GM12878 (cell line): ENCODE measurements at regions not wholly inside any gene's neighbourhood (a gene's known extent, or its start where the extent isn't known, plus 50 kb on each side); places are given as distances from the start of the nearest gene placed in this dataset.

Experiments used
- ATAC-seq: fragments of 200-7000 bp; cut with Tn5 transposase; 3 replicates; pipeline ENCODE4 v1.9.1; 2020; ENCODE audit warnings: mild to moderate bottlenecking, moderate library complexity
- BruUV-seq: library from RNA; stranded (reverse); fragments of 400-500 nt; replicated peaks from 2 replicates; lab custom pipeline; 2021; lab: Mats Ljungman, UMichigan
- CTCF ChIA-PET: fragments of 300-600 bp; sonication (Branson Sonifier 250); formaldehyde crosslinking; extraction: SDS; loops from one replicate; lab custom pipeline; 2021; ENCODE audit warnings: inconsistent platforms; lab: Yijun Ruan, JAX
- POLR2A ChIA-PET: fragments of 350-600 bp; formaldehyde crosslinking; extraction: SDS; loops from one replicate; lab custom pipeline; 2021; ENCODE audit warnings: inconsistent platforms; lab: Charles Lee
- RAD21 ChIA-PET: fragments of 300-600 bp; sonication (Branson Sonifier 250); formaldehyde crosslinking; loops from one replicate; lab custom pipeline; 2023; ENCODE audit warnings: antibody characterized with exemption; ENCODE audit not compliant: unreplicated experiment; lab: Charles Lee
- SMC1A ChIA-PET: fragments of 300-600 bp; sonication (Branson Sonifier 250); formaldehyde crosslinking; loops from one replicate; lab custom pipeline; 2023; ENCODE audit not compliant: unreplicated experiment, uncharacterized antibody; lab: Charles Lee
- DNase-seq: peaks from one replicate; pipeline ENCODE4 v3.0.0-alpha.2; 2011; ENCODE audit warnings: low read depth, low spot score
- FAIRE-seq: peaks from 3 replicates; lab custom pipeline; 2011; peaks lifted over from hg19 to GRCh38; lab: Jason Lieb, UNC
- H2AFZ ChIP-seq: 2 replicates; pipeline ENCODE4 v1.6.0; 2011; ENCODE audit warnings: low read depth, low read length, control low read depth; ENCODE audit not compliant: control insufficient read depth
- H3K27ac ChIP-seq: 2 replicates; pipeline ENCODE4 v1.5.1; 2011; ENCODE audit warnings: control low read depth; ENCODE audit not compliant: control insufficient read depth, insufficient read depth
- H3K27me3 ChIP-seq, 2 experiments: replicated peaks in 1 of 2; 2 replicates each; pipeline versions ENCODE4 v1.6.0 to v1.6.1; 2011; ENCODE audit warnings: low read length in 1 of 2; ENCODE audit not compliant: control insufficient read depth in 2 of 2, insufficient read depth in 2 of 2
- H3K36me3 ChIP-seq, 2 experiments: 2 replicates each; pipeline ENCODE4 v1.5.1; 2011; ENCODE audit warnings: low read length in 1 of 2; ENCODE audit not compliant: control insufficient read depth in 2 of 2, insufficient read depth in 2 of 2
- H3K4me1 ChIP-seq: 2 replicates; pipeline ENCODE4 v1.6.1; 2011; ENCODE audit warnings: mild to moderate bottlenecking, low read length, moderate library complexity, mixed read lengths; ENCODE audit not compliant: control insufficient read depth, insufficient read depth
- H3K4me2 ChIP-seq: 2 replicates; pipeline ENCODE4 v1.6.0; 2011; ENCODE audit warnings: control low read depth; ENCODE audit not compliant: control insufficient read depth, insufficient read depth
- H3K4me3 ChIP-seq: fragments of 200-600 bp; sonication (generic); 2 replicates; pipeline ENCODE4 v1.5.1; 2016
- H3K79me2 ChIP-seq: 2 replicates; pipeline ENCODE4 v1.6.0; 2011; ENCODE audit warnings: low read length; ENCODE audit not compliant: control insufficient read depth, insufficient read depth
- H3K9ac ChIP-seq: 2 replicates; pipeline ENCODE4 v1.8.0; 2011; ENCODE audit warnings: low read length, control low read depth, mixed read lengths; ENCODE audit not compliant: control insufficient read depth, insufficient read depth
- H3K9me3 ChIP-seq: replicated peaks from 3 replicates; pipeline ENCODE4 v1.5.1; 2011; ENCODE audit warnings: mild to moderate bottlenecking, low read length; ENCODE audit not compliant: control insufficient read depth, insufficient read depth
- H4K20me1 ChIP-seq: 2 replicates; pipeline ENCODE4 v1.6.0; 2011; ENCODE audit not compliant: control insufficient read depth, insufficient read depth
- ASH2L ChIP-seq: fragments of 300-600, 200-600 bp; sonication (generic); IDR thresholded peaks from 2 replicates; pipeline ENCODE4 v1.6.1; 2017; ENCODE audit warnings: low read depth, mild to moderate bottlenecking, borderline replicate concordance
- BHLHE40 ChIP-seq, 2 experiments: fragments of 450-650 bp in 1 of 2; IDR thresholded peaks; 2 replicates each; pipeline ENCODE4 v1.6.1; 2011 to 2017; ENCODE audit warnings: low read depth in 2 of 2, borderline replicate concordance in 1 of 2, improper control_type of control experiment in 1 of 2, low read length in 1 of 2, mild to moderate bottlenecking in 1 of 2
- CEBPB ChIP-seq, 2 experiments: fragments of 150-350 bp in 1 of 2; IDR thresholded peaks; 2 replicates each; pipeline ENCODE4 v1.6.1; 2012 to 2014; ENCODE audit warnings: low read depth in 2 of 2, low read length in 2 of 2, borderline replicate concordance in 1 of 2, inconsistent platforms in 1 of 2
- CTCF ChIP-seq, 3 experiments: IDR thresholded peaks in 2 of 3; conservative IDR thresholded peaks in 1 of 3; 2 replicates each; pipeline ENCODE4 v1.5.1; 2011; ENCODE audit warnings: low read depth in 3 of 3, low read length in 3 of 3, mild to moderate bottlenecking in 3 of 3, control low read depth in 2 of 3, moderate library complexity in 2 of 3, inconsistent platforms in 1 of 3, mixed read lengths in 1 of 3; ENCODE audit not compliant: control insufficient read depth in 2 of 3, insufficient read depth in 1 of 3; ENCODE audit errors: extremely low read depth in 1 of 3
- EGR1 ChIP-seq, 2 experiments: IDR thresholded peaks; 1 replicate in 1 of 2; 2 replicates in 1 of 2; pipeline ENCODE4 v1.6.1; 2011 to 2012; ENCODE audit warnings: low read depth in 2 of 2, low read length in 2 of 2, borderline replicate concordance in 1 of 2, mild to moderate bottlenecking in 1 of 2, moderate library complexity in 1 of 2
- HCFC1 ChIP-seq: fragments of 150-350 bp; IDR thresholded peaks from 2 replicates; pipeline ENCODE4 v1.6.1; 2014; ENCODE audit warnings: low read length
- MEF2B ChIP-seq: fragments of 450-650 bp; IDR thresholded peaks from 2 replicates; pipeline ENCODE4 v1.6.1; 2018; ENCODE audit warnings: mild to moderate bottlenecking, moderate library complexity; ENCODE audit not compliant: partially characterized antibody, poor library complexity, severe bottlenecking
- MXI1 ChIP-seq: fragments of 150-350 bp; IDR thresholded peaks from 2 replicates; pipeline ENCODE4 v1.6.1; 2011; ENCODE audit warnings: low read depth, mild to moderate bottlenecking, inconsistent platforms, low read length, improper control_type of control experiment
- MYC ChIP-seq: IDR thresholded peaks from 2 replicates; pipeline ENCODE4 v1.6.1; 2011; ENCODE audit warnings: mild to moderate bottlenecking, low read length, moderate library complexity, inconsistent platforms; ENCODE audit not compliant: insufficient read depth, insufficient replicate concordance, insufficient read length, severe bottlenecking
- NRF1 ChIP-seq: conservative IDR thresholded peaks from 2 replicates; pipeline ENCODE4 v1.6.1; 2011; ENCODE audit warnings: mild to moderate bottlenecking, low read depth, low read length, improper control_type of control experiment
- POU2F2 ChIP-seq: IDR thresholded peaks from 3 replicates; pipeline ENCODE4 v1.6.1; 2011; ENCODE audit warnings: low read depth, mild to moderate bottlenecking, low read length, borderline replicate concordance
- STAT1 ChIP-seq: fragments of 450-650 bp; conservative IDR thresholded peaks from 2 replicates; pipeline ENCODE4 v1.6.1; 2014; ENCODE audit warnings: antibody characterized with exemption, mild to moderate bottlenecking
- SUPT20H ChIP-seq: IDR thresholded peaks from 2 replicates; pipeline ENCODE4 v1.6.1; 2011; ENCODE audit warnings: low read depth, mild to moderate bottlenecking, low read length, moderate library complexity, borderline replicate concordance; ENCODE audit not compliant: control insufficient read depth
- TAF1 ChIP-seq: IDR thresholded peaks from 2 replicates; pipeline ENCODE4 v1.6.1; 2011; ENCODE audit warnings: mild to moderate bottlenecking, low read depth, low read length, borderline replicate concordance
- TCF12 ChIP-seq: IDR thresholded peaks from 2 replicates; pipeline ENCODE4 v1.6.1; 2011; ENCODE audit warnings: low read depth, mild to moderate bottlenecking, low read length
- ZBED1 ChIP-seq: IDR thresholded peaks from 2 replicates; pipeline ENCODE4 v1.6.1; 2016; ENCODE audit warnings: borderline replicate concordance
- WGBS: methylation state at CpG from one replicate; pipeline ENCODE4 v1.1.6; 2016; ENCODE audit warnings: low lambda C conversion rate; ENCODE audit not compliant: insufficient replicate concordance, insufficient coverage; ENCODE audit errors: missing lambda C conversion rate; 5-methylcytosine and 5-hydroxymethylcytosine counted together
- in situ Hi-C: fragments of 300-500 bp; cut with MboI; formaldehyde crosslinking; loops from 9 replicates; pipeline ENCODE4 v1.14.3; 2018; ENCODE audit warnings: mixed read lengths
- intact Hi-C: fragments of 100-400 bp; cut with micrococcal nuclease; formaldehyde crosslinking; loops from one replicate; pipeline ENCODE4 v1.14.2; 2022; ENCODE audit not compliant: unreplicated experiment
- TF ChIP-seq, protein P1 (sequence below): fragments of 450-650 bp; conservative IDR thresholded peaks from 2 replicates; pipeline ENCODE4 v1.6.1; 2017; ENCODE audit warnings: mild to moderate bottlenecking, moderate library complexity
- TF ChIP-seq, protein P2 (sequence below): fragments of 450-650 bp; IDR thresholded peaks from 2 replicates; pipeline ENCODE4 v1.6.1; 2017; ENCODE audit warnings: antibody characterized with exemption, mild to moderate bottlenecking, moderate library complexity

DNA sequence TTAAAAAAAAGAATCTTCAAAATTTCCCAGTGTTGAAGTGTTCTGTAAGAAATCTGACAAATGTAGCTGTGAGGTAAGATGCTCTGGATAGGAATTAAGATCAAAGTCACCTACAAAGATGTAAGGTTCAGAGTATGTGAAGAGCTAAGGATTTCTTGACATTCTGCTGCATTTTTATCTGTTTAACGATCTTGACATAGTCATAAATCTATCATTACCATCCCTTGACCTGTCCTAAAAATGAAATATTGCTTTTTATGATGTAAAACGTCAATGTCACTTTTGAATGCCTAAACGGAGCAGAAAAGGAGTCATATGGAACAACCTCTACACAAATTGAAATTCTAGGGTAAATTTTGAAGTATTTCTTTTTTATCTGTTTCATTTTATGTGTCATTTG, 939.3 kb downstream of the CDH18 start:
- WGBS = 0% methylated on average over 3 of the region's 3 CpGs
- no peak overlapping the region for H3K27ac ChIP-seq
- no peak overlapping the region for H3K4me2 ChIP-seq
- H3K4me1 ChIP-seq = no peaks in the 10 kb centered on the region
- ChIA-PET SMC1A (no interaction called here), POLR2A (no interaction called here), RAD21 (no interaction called here), CTCF (no interaction called here)
- DNase-seq = no peak
- H3K27me3 ChIP-seq = no peaks in the 10 kb centered on the region
- intact Hi-C loops (no loop called here), in situ Hi-C loops (no loop called here)
- H3K79me2 ChIP-seq = no peaks in the 10 kb centered on the region
- H3K9me3 ChIP-seq = no peaks in the 10 kb centered on the region
- no peak overlapping the region for H2AFZ ChIP-seq
- no peaks in the 10 kb centered on the region for H3K36me3 ChIP-seq
- no peak overlapping the region for H3K4me3 ChIP-seq
- no peaks in the 10 kb centered on the region for H4K20me1 ChIP-seq
- no peak for ATAC-seq
- FAIRE-seq = no peak
- no TSS peak for BruUV-seq
- no peak overlapping the region for H3K9ac ChIP-seq
- TF ChIP-seq, protein P1, sequence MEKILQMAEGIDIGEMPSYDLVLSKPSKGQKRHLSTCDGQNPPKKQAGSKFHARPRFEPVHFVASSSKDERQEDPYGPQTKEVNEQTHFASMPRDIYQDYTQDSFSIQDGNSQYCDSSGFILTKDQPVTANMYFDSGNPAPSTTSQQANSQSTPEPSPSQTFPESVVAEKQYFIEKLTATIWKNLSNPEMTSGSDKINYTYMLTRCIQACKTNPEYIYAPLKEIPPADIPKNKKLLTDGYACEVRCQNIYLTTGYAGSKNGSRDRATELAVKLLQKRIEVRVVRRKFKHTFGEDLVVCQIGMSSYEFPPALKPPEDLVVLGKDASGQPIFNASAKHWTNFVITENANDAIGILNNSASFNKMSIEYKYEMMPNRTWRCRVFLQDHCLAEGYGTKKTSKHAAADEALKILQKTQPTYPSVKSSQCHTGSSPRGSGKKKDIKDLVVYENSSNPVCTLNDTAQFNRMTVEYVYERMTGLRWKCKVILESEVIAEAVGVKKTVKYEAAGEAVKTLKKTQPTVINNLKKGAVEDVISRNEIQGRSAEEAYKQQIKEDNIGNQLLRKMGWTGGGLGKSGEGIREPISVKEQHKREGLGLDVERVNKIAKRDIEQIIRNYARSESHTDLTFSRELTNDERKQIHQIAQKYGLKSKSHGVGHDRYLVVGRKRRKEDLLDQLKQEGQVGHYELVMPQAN = no peak
- TF ChIP-seq MXI1 = no peak
- TF ChIP-seq NRF1 = no peak
- TF ChIP-seq, protein P2, sequence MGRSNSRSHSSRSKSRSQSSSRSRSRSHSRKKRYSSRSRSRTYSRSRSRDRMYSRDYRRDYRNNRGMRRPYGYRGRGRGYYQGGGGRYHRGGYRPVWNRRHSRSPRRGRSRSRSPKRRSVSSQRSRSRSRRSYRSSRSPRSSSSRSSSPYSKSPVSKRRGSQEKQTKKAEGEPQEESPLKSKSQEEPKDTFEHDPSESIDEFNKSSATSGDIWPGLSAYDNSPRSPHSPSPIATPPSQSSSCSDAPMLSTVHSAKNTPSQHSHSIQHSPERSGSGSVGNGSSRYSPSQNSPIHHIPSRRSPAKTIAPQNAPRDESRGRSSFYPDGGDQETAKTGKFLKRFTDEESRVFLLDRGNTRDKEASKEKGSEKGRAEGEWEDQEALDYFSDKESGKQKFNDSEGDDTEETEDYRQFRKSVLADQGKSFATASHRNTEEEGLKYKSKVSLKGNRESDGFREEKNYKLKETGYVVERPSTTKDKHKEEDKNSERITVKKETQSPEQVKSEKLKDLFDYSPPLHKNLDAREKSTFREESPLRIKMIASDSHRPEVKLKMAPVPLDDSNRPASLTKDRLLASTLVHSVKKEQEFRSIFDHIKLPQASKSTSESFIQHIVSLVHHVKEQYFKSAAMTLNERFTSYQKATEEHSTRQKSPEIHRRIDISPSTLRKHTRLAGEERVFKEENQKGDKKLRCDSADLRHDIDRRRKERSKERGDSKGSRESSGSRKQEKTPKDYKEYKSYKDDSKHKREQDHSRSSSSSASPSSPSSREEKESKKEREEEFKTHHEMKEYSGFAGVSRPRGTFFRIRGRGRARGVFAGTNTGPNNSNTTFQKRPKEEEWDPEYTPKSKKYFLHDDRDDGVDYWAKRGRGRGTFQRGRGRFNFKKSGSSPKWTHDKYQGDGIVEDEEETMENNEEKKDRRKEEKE = no peak
- no peak for TF ChIP-seq ASH2L
- TF ChIP-seq TCF12 = no peak
- TF ChIP-seq POU2F2 = no peak
- TF ChIP-seq STAT1 = no peak
- no peak for TF ChIP-seq CTCF (IDR thresholded peaks at IDR 0.05 in 2 of 3, conservative IDR thresholded peaks at IDR 0.05 in 1 of 3; ENCODE audit: control insufficient read depth in 2 of 3, extremely low read depth in 1 of 3, insufficient read depth in 1 of 3, low read depth in 3 of 3, low read length in 3 of 3)
- no peak for TF ChIP-seq MYC
- TF ChIP-seq MEF2B = no peak
- no peak for TF ChIP-seq HCFC1
- TF ChIP-seq EGR1 (IDR thresholded peaks at IDR 0.05; ENCODE audit: borderline replicate concordance in 1 of 2, low read depth in 2 of 2, low read length in 2 of 2) = no peak
- TF ChIP-seq TAF1 = no peak
- TF ChIP-seq CEBPB (IDR thresholded peaks at IDR 0.05; ENCODE audit: borderline replicate concordance in 1 of 2, low read depth in 2 of 2, low read length in 2 of 2) = no peak
- TF ChIP-seq BHLHE40 (IDR thresholded peaks at IDR 0.05; ENCODE audit: borderline replicate concordance in 1 of 2, low read depth in 2 of 2, low read length in 1 of 2) = no peak
- no peak for TF ChIP-seq SUPT20H
- TF ChIP-seq ZBED1 = no peak
